NCI-H446 (cell line): ENCODE measurements at regions not wholly inside any gene's neighbourhood (a gene's known extent, or its start where the extent isn't known, plus 50 kb on each side); places are given as distances from the start of the nearest gene placed in this dataset.
"Not testable (repeated sequence)": the region's sequence is repeated elsewhere in the genome, so short reads cannot be mapped to it uniquely, and the experiment has no call there.

ENCODE experiments used
- DNase-seq, 2 experiments: peaks; one replicate each; lab custom pipeline; 2025; lab: John Stamatoyannopoulos, UW

- DNase-seq: no peak
Measured at GRCh38 chr6:96276305-96276704, 245.3 kb upstream of the UFL1 start.

- no peak for DNase-seq
Measured at GRCh38 chr6:96276856-96277255, 244.8 kb upstream of the UFL1 start.

- no peak for DNase-seq
Measured at GRCh38 chr6:96279084-96279483, 242.5 kb upstream of the UFL1 start.

- no peak for DNase-seq
Measured at GRCh38 chr6:96286503-96286902, 235.1 kb upstream of the UFL1 start.

GRCh38 chr6:96299525-96299924 is 222.1 kb upstream of the UFL1 start:
- DNase-seq: no peak

GRCh38 chr6:96301023-96301422 is 220.6 kb upstream of the UFL1 start:
- DNase-seq: no peak

- DNase-seq: no peak
Measured at GRCh38 chr6:96301781-96302180, 219.8 kb upstream of the UFL1 start.

GRCh38 chr6:96302991-96303390 is 218.6 kb upstream of the UFL1 start:
- DNase-seq: no peak

GRCh38 chr6:96304997-96305396 is 216.6 kb upstream of the UFL1 start:
- no peak for DNase-seq

- DNase-seq: no peak
Measured at GRCh38 chr6:96330884-96331283, 190.7 kb upstream of the UFL1 start.

GRCh38 chr6:96340164-96340563 is 181.4 kb upstream of the UFL1 start:
- no peak for DNase-seq

GRCh38 chr6:96345501-96345900 is 176.1 kb upstream of the UFL1 start:
- no peak for DNase-seq

GRCh38 chr6:96381246-96381645 is 140.4 kb upstream of the UFL1 start:
- no peak for DNase-seq

GRCh38 chr6:96391776-96392360 is 129.7 kb upstream of the UFL1 start:
- peak; percentile 51 to 71 for DNase-seq

- peak in 1 of 2 experiments; percentile 5 for DNase-seq
Measured at GRCh38 chr6:96394727-96395126, 126.9 kb upstream of the UFL1 start.

GRCh38 chr6:96410467-96410866 is 111.1 kb upstream of the UFL1 start:
- DNase-seq: no peak

GRCh38 chr6:96420294-96420693 is 101.3 kb upstream of the UFL1 start:
- no peak for DNase-seq

- DNase-seq: no peak
Measured at GRCh38 chr6:96433950-96434349, 87.7 kb upstream of the UFL1 start.

GRCh38 chr6:96436398-96436797 is 85.2 kb upstream of the UFL1 start:
- DNase-seq: no peak

- not testable (repeated sequence) for DNase-seq
Measured at GRCh38 chr6:96437228-96437627, 84.4 kb upstream of the UFL1 start.

GRCh38 chr6:96450082-96450769 is 71.4 kb upstream of the UFL1 start:
- peak in 1 of 2 experiments; percentile 1 for DNase-seq

- no peak for DNase-seq
Measured at GRCh38 chr6:96450770-96451130, 70.9 kb upstream of the UFL1 start.

GRCh38 chr6:96458771-96459170 is 62.8 kb upstream of the UFL1 start:
- no peak for DNase-seq

GRCh38 chr6:96460052-96460700 is 61.4 kb upstream of the UFL1 start:
- no peak for DNase-seq
